Neural crest cell (in vitro differentiated cells): ENCODE measurements at regions not wholly inside any gene's neighbourhood (a gene's known extent, or its start where the extent isn't known, plus 50 kb on each side); places are given as distances from the start of the nearest gene placed in this dataset.

Experiments
- DNase-seq: peaks from one replicate; pipeline ENCODE4 v3.0.0; 2021; ENCODE audit warnings: low read depth, mixed read lengths, low spot score
- H3K27ac Mint-ChIP-seq: one replicate; pipeline ENCODE4 v1.8.0; 2021; ENCODE audit warnings: mild to moderate bottlenecking, mixed read lengths; ENCODE audit not compliant: unreplicated experiment
- H3K27me3 Mint-ChIP-seq: 2 replicates; pipeline ENCODE4 v1.8.0; 2021; ENCODE audit warnings: low read depth, mild to moderate bottlenecking, mixed read lengths
- H3K36me3 Mint-ChIP-seq: 2 replicates; pipeline ENCODE4 v1.8.0; 2021; ENCODE audit warnings: low read depth, mild to moderate bottlenecking, mixed read lengths
- H3K4me1 Mint-ChIP-seq: 2 replicates; pipeline ENCODE4 v1.8.0; 2021; ENCODE audit warnings: mixed read lengths
- H3K4me3 Mint-ChIP-seq: one replicate; pipeline ENCODE4 v1.8.0; 2021; ENCODE audit warnings: mild to moderate bottlenecking, mixed read lengths
- H3K9me3 Mint-ChIP-seq: 2 replicates; pipeline ENCODE4 v1.8.0; 2021; ENCODE audit warnings: mixed read lengths
- TF ChIP-seq, protein P1 (sequence below): fragments of 200-600 bp; sonication (generic); conservative IDR thresholded peaks from 2 replicates; pipeline ENCODE4 v1.5.0; 2021; ENCODE audit warnings: antibody characterized with exemption, mild to moderate bottlenecking

GRCh38 chr3:106030627-106030963 is 161.8 kb upstream of the CBLB start:
- no peak overlapping the region for H3K27ac Mint-ChIP-seq
- H3K9me3 Mint-ChIP-seq: no peaks in the 10 kb centered on the region
- no peaks in the 10 kb centered on the region for H3K36me3 Mint-ChIP-seq
- H3K4me3 Mint-ChIP-seq: no peak overlapping the region
- DNase-seq: no peak
- no peaks in the 10 kb centered on the region for H3K27me3 Mint-ChIP-seq
- TF ChIP-seq, protein P1, sequence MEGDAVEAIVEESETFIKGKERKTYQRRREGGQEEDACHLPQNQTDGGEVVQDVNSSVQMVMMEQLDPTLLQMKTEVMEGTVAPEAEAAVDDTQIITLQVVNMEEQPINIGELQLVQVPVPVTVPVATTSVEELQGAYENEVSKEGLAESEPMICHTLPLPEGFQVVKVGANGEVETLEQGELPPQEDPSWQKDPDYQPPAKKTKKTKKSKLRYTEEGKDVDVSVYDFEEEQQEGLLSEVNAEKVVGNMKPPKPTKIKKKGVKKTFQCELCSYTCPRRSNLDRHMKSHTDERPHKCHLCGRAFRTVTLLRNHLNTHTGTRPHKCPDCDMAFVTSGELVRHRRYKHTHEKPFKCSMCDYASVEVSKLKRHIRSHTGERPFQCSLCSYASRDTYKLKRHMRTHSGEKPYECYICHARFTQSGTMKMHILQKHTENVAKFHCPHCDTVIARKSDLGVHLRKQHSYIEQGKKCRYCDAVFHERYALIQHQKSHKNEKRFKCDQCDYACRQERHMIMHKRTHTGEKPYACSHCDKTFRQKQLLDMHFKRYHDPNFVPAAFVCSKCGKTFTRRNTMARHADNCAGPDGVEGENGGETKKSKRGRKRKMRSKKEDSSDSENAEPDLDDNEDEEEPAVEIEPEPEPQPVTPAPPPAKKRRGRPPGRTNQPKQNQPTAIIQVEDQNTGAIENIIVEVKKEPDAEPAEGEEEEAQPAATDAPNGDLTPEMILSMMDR: no peak
- H3K4me1 Mint-ChIP-seq: no peaks in the 10 kb centered on the region

DNA sequence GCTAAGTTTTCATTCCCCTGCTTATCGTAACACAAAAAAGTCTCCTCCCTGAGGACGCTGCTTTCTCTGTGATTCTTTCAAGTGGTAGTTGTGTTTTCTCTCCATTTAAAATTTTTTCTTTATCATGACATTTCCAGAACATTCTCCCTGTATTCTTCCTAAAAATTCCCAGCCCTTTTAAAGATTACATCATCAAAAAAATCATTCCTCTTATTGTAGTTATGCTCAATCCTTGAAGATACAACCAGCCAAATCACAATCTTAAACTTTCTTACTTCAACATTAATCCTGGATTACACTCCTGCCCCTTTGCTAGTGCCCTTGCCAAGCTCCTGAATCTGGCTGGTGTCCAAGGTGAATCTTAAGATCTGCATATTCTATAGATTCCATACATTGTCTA is 163.7 kb upstream of the CBLB start:
- no peak for DNase-seq
- Mint-ChIP-seq H3K36me3 (no peaks in the 10 kb centered on the region), H3K27me3 (no peaks in the 10 kb centered on the region), H3K9me3 (no peaks in the 10 kb centered on the region), H3K27ac (no peak overlapping the region), H3K4me1 (no peaks in the 10 kb centered on the region), H3K4me3 (no peak overlapping the region)
- TF ChIP-seq, protein P1: no peak

GRCh38 chr3:106033654-106034053 is 164.8 kb upstream of the CBLB start:
- no peaks in the 10 kb centered on the region for H3K36me3 Mint-ChIP-seq
- TF ChIP-seq, protein P1: no peak
- no peak overlapping the region for H3K4me3 Mint-ChIP-seq
- H3K4me1 Mint-ChIP-seq: no peaks in the 10 kb centered on the region
- no peaks in the 10 kb centered on the region for H3K27me3 Mint-ChIP-seq
- no peak for DNase-seq
- H3K9me3 Mint-ChIP-seq: no peaks in the 10 kb centered on the region
- H3K27ac Mint-ChIP-seq: no peak overlapping the region

- Mint-ChIP-seq H3K27me3 (no peaks in the 10 kb centered on the region), H3K27ac (no peak overlapping the region), H3K4me1 (no peaks in the 10 kb centered on the region), H3K4me3 (no peak overlapping the region), H3K9me3 (no peaks in the 10 kb centered on the region), H3K36me3 (no peaks in the 10 kb centered on the region)
- DNase-seq: no peak
- TF ChIP-seq, protein P1: no peak
Observed at GRCh38 chr3:106034313-106034712, 165.5 kb upstream of the CBLB start.

DNA sequence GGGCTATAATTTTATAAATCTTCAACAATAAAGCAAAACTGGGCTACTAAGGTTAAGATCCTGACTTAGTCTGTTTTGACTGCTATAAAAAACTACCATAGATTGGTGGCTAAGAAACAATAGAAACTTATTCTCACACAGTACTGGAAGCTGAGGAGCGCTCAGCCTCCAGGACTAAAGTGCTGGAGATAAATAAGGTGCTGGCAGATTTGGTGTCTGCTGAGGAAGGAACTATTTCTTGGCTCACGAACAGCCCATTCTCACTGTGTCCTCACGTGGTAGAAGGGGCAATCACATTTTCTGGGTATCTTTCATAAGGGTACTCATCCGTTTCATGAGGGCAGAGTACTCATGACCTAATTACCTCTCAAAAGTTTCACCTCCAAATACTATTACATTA is 166.8 kb upstream of the CBLB start:
- H3K27me3 Mint-ChIP-seq: no peaks in the 10 kb centered on the region
- DNase-seq: no peak
- no peaks in the 10 kb centered on the region for H3K4me1 Mint-ChIP-seq
- H3K36me3 Mint-ChIP-seq: peaks cover 2% of the 10 kb centered on the region
- no peaks in the 10 kb centered on the region for H3K9me3 Mint-ChIP-seq
- H3K4me3 Mint-ChIP-seq: no peak overlapping the region
- TF ChIP-seq, protein P1: no peak
- H3K27ac Mint-ChIP-seq: no peak overlapping the region

- Mint-ChIP-seq H3K27ac (no peak overlapping the region), H3K36me3 (peaks cover 2% of the 10 kb centered on the region), H3K9me3 (no peaks in the 10 kb centered on the region), H3K4me1 (no peaks in the 10 kb centered on the region), H3K4me3 (no peak overlapping the region), H3K27me3 (no peaks in the 10 kb centered on the region)
- no peak for DNase-seq
- TF ChIP-seq, protein P1: no peak
Observed at GRCh38 chr3:106036696-106037095, 167.9 kb upstream of the CBLB start.
